PC-3 (cell line): ENCODE measurements at regions not wholly inside any gene's neighbourhood (a gene's known extent, or its start where the extent isn't known, plus 50 kb on each side); places are given as distances from the start of the nearest gene placed in this dataset.

Experiments
- EZH2 ChIP-seq: fragments of 300-600 bp; sonication (generic); IDR thresholded peaks from one replicate; pipeline ENCODE4 v1.6.1; 2017; ENCODE audit warnings: antibody characterized with exemption, mild to moderate bottlenecking, low read length; ENCODE audit not compliant: unreplicated experiment
- TF ChIP-seq, protein P1 (sequence below): fragments of 300-600 bp; sonication (generic); conservative IDR thresholded peaks from 2 replicates; pipeline ENCODE4 v1.5.1; 2017; ENCODE audit warnings: antibody characterized with exemption, low read depth, mild to moderate bottlenecking, low read length

DNA sequence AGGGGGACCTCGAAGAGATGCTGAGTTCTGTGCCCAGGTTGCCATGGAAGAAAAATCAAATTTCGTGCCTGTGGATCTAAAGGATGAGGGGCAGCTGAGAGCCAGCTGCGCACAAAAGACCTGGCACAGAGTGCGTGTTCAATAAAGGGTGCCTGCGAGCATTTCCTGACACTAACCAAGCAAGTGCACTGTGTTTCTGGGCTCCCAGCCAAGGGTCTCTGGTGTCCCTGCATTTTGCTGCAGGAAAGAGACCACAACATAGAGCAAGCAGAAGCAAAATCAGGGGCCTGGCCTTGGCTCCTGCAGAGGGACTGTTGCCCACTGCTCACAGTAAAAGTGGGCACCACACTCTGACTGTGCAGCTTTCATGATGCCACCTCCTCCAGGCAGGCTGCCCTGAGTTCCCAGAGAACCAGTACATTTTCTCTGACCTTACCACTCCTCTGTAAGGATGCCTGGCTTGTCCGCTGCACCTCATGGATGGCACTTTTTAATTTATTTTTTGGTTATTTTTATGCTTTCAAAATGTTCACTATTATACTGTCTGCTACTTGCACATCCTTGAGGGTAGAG lies 70.8 kb upstream of the GPR12 start:
- TF ChIP-seq, protein P1, sequence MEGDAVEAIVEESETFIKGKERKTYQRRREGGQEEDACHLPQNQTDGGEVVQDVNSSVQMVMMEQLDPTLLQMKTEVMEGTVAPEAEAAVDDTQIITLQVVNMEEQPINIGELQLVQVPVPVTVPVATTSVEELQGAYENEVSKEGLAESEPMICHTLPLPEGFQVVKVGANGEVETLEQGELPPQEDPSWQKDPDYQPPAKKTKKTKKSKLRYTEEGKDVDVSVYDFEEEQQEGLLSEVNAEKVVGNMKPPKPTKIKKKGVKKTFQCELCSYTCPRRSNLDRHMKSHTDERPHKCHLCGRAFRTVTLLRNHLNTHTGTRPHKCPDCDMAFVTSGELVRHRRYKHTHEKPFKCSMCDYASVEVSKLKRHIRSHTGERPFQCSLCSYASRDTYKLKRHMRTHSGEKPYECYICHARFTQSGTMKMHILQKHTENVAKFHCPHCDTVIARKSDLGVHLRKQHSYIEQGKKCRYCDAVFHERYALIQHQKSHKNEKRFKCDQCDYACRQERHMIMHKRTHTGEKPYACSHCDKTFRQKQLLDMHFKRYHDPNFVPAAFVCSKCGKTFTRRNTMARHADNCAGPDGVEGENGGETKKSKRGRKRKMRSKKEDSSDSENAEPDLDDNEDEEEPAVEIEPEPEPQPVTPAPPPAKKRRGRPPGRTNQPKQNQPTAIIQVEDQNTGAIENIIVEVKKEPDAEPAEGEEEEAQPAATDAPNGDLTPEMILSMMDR = no peak
- no peak for TF ChIP-seq EZH2
